Ectodermal cell (in vitro differentiated cells): ENCODE measurements at regions not wholly inside any gene's neighbourhood (a gene's known extent, or its start where the extent isn't known, plus 50 kb on each side); places are given as distances from the start of the nearest gene placed in this dataset.

Experiments used
- H3K27ac ChIP-seq: 2 replicates; pipeline ENCODE4 v1.7.0; 2013; ENCODE audit warnings: mild to moderate bottlenecking, low read depth, low read length; ENCODE audit not compliant: insufficient read depth, poor library complexity, severe bottlenecking
- H3K27me3 ChIP-seq: 2 replicates; pipeline ENCODE4 v1.7.0; 2013; ENCODE audit warnings: mild to moderate bottlenecking, low read length; ENCODE audit not compliant: insufficient read depth, control insufficient read depth, poor library complexity, severe bottlenecking
- H3K36me3 ChIP-seq: one replicate; pipeline ENCODE4 v1.7.0; 2013; ENCODE audit warnings: low read length; ENCODE audit not compliant: control insufficient read depth, insufficient read depth
- H3K4me1 ChIP-seq: one replicate; pipeline ENCODE4 v1.7.0; 2013; ENCODE audit warnings: low read length; ENCODE audit not compliant: control insufficient read depth, insufficient read depth
- H3K4me3 ChIP-seq: 2 replicates; pipeline ENCODE4 v1.7.0; 2013; ENCODE audit warnings: low read depth, low read length, control low read depth; ENCODE audit not compliant: insufficient read depth
- H3K9me3 ChIP-seq: 2 replicates; pipeline ENCODE4 v1.7.0; 2013; ENCODE audit warnings: mild to moderate bottlenecking, low read length, moderate library complexity; ENCODE audit not compliant: control insufficient read depth
- WGBS, 2 experiments: methylation state at CpG; one replicate each; pipeline ENCODE4 v1.1.7; 2013; ENCODE audit warnings: missing lambda C conversion rate in 2 of 2; 5-methylcytosine and 5-hydroxymethylcytosine counted together

DNA sequence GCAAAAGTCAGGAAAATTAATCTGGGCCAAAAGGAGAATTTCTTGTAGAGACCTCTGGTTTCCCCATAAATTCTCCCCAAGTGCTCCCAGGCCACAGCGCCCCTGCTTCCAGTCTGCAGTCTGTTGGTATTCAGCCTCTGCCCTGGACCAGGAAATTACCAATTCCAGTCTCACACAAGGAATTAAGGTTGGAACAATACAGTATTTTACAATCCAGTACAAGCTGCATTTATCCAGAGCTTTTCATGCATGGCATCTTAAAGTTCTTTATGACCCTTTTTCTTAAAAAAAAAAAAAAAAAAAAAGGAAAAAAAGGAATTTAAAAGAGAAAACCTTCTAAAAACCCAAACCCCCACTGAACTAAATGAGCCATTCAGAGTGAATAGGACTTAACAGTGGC is 139.6 kb upstream of the RANBP3L start:
- H3K27ac ChIP-seq: no peak overlapping the region
- H3K4me1 ChIP-seq: no peaks in the 10 kb centered on the region
- no peaks in the 10 kb centered on the region for H3K9me3 ChIP-seq
- no peaks in the 10 kb centered on the region for H3K27me3 ChIP-seq
- WGBS, 2 experiments: 95% methylated on average over 1 of the region's 1 CpG
- H3K36me3 ChIP-seq: no peaks in the 10 kb centered on the region
- no peak overlapping the region for H3K4me3 ChIP-seq

DNA sequence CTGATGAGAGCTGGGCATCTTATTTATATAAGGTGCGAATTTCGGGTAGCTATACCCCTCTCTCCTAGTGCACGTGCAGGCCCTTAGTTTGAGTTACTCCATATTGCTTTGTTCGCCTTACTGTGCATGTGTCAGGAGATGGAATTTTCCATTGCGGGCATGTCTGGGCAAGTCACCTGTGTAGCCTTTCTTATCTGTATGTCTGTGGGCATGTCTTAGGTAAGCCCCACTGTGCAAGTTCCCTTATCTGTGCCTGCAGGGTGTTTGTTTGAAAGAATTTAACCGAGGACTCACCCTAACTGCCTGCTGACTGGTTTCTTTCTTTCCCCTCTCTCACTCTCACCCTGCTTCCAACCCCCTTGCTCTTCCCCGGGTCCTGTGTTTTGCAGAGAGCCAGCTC is 140.7 kb upstream of the RANBP3L start:
- H3K4me1 ChIP-seq: no peaks in the 10 kb centered on the region
- no peaks in the 10 kb centered on the region for H3K36me3 ChIP-seq
- H3K9me3 ChIP-seq: no peaks in the 10 kb centered on the region
- no peak overlapping the region for H3K4me3 ChIP-seq
- WGBS, 2 experiments: 83 to 88% methylated on average over 7 of the region's 7 CpGs
- H3K27me3 ChIP-seq: no peaks in the 10 kb centered on the region
- no peak overlapping the region for H3K27ac ChIP-seq

DNA sequence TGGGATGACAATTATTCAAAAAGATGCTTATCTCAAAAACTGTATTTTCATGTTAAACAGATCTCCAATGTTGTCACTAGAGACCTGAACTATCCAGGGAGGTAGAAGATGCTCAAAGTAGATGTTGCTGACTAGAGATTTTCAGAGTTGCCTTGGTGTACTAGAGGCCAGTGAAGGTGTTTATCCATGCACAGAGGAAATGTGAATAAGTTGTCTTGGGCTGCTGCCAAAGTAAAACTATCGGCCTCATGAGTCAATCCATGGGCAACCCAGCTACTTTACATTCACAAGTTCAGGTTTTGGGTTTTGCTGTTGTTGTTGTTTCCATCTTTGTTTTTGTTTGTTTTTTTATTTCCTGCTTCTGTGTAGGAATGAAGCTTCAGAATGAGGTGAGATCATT is 141.1 kb upstream of the RANBP3L start:
- Histone ChIP-seq H3K4me1 (no peaks in the 10 kb centered on the region), H3K9me3 (no peaks in the 10 kb centered on the region), H3K36me3 (no peaks in the 10 kb centered on the region), H3K27me3 (no peaks in the 10 kb centered on the region), H3K27ac (no peak overlapping the region), H3K4me3 (no peak overlapping the region)
- WGBS, 2 experiments: 80 to 100% methylated on average over 1 of the region's 1 CpG

DNA sequence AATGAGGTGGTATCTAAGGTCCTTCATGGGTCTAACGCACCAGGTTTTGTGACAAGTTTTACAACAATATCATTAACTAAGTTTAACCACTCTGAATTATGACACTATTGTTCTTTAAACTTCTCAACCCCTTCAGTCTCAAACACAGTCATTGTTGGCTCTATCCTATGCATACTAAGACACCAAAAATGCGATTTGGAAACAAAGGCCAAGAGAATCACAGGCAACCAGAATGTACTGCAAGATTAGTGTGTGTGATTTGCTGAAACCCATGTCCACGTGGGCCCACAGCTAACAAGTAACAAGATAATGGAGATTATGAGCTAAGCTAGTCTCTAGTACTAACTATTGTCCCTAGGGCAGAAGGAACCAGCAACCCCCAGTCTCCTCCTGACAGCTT is 142.2 kb upstream of the RANBP3L start:
- 93 to 95% methylated on average over 3 of the region's 3 CpGs for WGBS, 2 experiments
- no peak overlapping the region for H3K27ac ChIP-seq
- no peaks in the 10 kb centered on the region for H3K9me3 ChIP-seq
- H3K36me3 ChIP-seq: no peaks in the 10 kb centered on the region
- no peaks in the 10 kb centered on the region for H3K27me3 ChIP-seq
- no peaks in the 10 kb centered on the region for H3K4me1 ChIP-seq
- no peak overlapping the region for H3K4me3 ChIP-seq

DNA sequence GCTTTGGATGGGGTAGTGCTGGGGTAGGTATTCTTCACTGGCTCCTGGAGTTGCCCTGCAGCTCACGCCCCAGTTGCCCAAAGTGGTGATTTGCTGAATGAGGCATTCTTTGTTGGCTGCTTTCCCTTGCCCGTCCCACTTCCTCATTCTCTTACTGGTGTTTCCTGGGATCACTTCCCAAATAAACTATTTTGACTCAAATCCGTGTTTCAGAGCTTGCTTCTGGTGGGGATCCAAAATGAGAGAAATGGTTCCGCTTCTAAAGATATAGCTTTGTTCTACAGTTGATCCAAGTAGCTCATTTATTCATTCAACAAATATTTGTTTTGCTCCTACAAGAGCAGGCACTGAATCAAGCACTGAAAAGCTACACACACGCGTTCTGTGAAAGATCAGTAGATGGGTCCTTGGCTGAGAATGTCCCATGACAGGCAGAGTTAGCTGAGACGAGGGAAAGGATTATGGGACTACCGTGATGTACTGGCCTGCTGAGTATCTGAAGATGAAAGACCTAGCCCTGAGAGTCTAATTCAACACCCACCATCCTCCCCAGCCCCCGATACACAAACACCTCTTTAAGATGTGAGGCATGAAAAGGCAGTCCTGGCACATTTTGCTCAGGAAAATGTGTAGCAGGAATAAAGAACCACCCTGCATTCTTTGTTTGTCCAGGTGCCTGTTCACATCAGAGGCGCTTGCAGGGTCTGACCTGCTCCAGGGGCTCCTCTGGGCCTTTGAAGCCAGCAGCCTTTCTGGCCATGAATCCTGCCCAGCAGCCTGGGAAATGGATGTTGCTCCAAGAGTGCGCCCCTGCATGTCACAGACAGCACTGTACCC is 143.1 kb upstream of the RANBP3L start:
- WGBS, 2 experiments: 91 to 92% methylated on average over 11 of the region's 11 CpGs
- H3K27ac ChIP-seq: no peak overlapping the region
- no peak overlapping the region for H3K4me3 ChIP-seq

DNA sequence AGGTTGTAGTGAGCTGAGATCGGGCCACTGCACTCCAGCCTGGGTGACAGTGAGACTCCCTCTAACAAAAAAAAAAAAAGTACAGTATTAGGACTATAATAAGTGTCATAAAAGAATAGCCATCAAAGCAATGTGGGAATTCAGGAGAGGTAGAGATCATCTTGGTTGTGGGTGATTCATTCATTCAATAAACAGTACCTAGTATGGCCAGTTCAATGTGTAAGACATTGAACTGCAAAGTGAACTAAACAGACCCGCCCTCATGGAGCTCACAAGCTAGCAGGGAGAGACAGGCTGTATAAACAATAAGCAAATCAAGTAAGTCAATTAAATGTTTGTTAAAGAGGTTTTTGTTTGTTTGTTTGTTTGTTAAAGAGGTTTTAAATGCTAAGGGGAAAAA is 146.1 kb upstream of the RANBP3L start:
- WGBS, 2 experiments: 86 to 88% methylated on average over 2 of the region's 2 CpGs
- Histone ChIP-seq H3K4me3 (no peak overlapping the region), H3K36me3 (no peaks in the 10 kb centered on the region), H3K27ac (no peak overlapping the region), H3K9me3 (no peaks in the 10 kb centered on the region), H3K4me1 (no peaks in the 10 kb centered on the region), H3K27me3 (no peaks in the 10 kb centered on the region)

More for the DNA sequence above, 143.1 kb upstream of the RANBP3L start:
- no peaks in the 10 kb centered on the region for H3K36me3 ChIP-seq
- no peaks in the 10 kb centered on the region for H3K27me3 ChIP-seq
- no peaks in the 10 kb centered on the region for H3K4me1 ChIP-seq
- no peaks in the 10 kb centered on the region for H3K9me3 ChIP-seq

DNA sequence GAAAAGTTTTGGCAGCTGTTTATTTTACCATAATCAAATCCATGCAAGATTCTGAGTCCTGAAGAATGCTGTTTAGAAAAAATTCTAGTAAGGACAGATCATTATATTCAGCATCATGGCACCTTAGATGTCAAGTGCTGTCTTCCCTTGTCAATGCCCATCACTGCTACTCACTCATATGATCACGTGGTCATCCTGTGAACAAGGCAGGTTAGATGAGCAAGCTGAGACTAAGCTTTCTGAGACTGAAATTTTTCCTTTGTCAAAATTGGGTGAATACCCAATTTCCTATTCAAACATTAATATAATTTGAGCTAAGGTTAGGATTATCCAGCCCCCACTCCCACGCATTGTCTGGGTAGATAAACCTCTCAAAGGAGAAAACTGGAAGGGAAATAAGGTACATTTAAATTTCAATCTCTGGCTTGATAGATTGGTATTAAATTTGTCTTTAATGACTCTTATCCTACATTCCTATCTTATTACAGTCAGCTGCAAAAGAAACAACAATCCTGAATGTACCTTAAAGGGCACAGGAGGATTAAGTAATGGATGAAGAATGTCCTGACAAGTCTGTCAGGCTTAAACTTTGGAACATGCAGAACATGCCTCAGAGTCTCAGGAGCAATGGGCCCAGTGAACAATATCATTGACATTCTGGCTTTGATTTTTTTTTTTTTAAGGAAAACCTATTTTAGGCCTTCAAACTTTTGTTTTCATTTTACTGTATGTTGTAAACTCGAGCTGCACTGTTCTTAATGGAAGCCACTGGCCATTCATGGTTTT is 148.7 kb upstream of the RANBP3L start:
- Histone ChIP-seq H3K4me1 (no peaks in the 10 kb centered on the region), H3K27ac (no peak overlapping the region), H3K36me3 (no peaks in the 10 kb centered on the region), H3K4me3 (no peak overlapping the region), H3K27me3 (no peaks in the 10 kb centered on the region), H3K9me3 (no peaks in the 10 kb centered on the region)
- 84 to 91% methylated on average over 2 to 3 of the region's 3 CpGs for WGBS, 2 experiments

DNA sequence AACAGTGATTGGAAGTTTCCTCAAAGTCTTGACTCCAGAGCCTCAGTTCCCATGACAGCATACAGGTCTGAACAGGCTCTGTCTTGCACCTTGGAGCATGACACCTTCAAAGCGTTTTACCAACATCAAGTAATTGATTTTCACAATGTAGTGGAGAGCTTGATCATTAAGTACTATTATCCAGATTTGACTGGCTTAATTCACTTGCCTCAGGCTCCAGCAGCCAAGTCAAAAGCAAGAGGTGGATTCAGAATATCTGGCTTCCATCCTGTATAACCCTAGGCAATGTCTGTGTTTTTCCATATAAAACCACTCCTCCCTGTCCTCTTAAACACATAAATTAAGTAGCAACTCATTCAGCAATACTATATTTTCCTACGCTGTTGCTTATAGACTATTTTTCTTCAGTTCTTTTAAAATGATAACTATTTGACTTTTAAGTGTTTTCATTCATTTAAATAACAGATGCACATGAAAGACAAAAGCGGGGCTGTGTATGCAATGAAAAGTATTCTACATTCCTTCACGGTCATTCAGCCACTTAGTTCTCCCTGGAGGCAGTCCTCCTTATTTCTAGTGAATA is 150.8 kb upstream of the RANBP3L start:
- Histone ChIP-seq H3K27ac (no peak overlapping the region), H3K27me3 (no peaks in the 10 kb centered on the region), H3K4me3 (no peak overlapping the region), H3K36me3 (no peaks in the 10 kb centered on the region), H3K4me1 (no peaks in the 10 kb centered on the region), H3K9me3 (no peaks in the 10 kb centered on the region)
- 86 to 88% methylated on average over 1 to 3 of the region's 4 CpGs for WGBS, 2 experiments

DNA sequence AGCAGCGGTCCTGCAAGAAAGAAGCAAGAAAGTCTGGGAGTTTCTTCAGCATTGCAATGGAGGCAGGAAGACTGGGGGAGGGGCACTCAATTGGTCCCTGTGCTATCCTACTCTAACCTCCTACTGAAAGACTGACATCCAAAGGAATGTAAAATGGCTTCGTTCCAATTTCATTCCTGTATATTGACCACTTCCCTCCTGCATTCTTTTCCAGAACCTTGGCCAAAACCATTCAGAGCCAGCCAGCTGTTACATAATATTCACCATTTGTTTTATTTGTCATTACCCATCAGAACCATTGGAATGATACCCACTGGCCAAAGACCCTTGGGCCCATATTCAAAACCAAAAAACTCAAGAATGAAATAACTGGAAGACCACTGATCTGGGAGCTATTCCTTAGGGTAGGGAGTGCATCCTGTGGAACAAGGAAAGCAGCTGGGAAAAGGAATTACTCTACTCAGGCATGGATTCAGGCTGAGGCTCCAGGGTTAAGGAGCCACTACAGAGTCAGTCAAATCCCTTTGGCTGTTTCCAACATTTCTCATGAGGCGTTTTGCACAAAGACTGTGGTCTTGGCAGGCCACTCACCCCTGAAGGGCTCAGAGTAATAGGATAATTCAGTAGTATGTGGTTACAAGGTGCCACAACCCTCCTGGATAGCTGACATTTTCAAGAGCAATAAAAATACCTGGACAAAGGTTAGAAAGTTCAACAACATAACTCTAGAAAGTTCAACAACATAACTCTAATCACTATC is 148.7 kb upstream of the SLC1A3 start:
- 93 to 94% methylated on average over 3 of the region's 3 CpGs for WGBS, 2 experiments
- H3K27ac ChIP-seq: no peak overlapping the region

More for the DNA sequence above, 148.7 kb upstream of the SLC1A3 start:
- H3K9me3 ChIP-seq: no peaks in the 10 kb centered on the region
- no peaks in the 10 kb centered on the region for H3K4me1 ChIP-seq
- H3K36me3 ChIP-seq: no peaks in the 10 kb centered on the region
- H3K27me3 ChIP-seq: no peaks in the 10 kb centered on the region
- H3K4me3 ChIP-seq: no peak overlapping the region
